Common myeloid progenitor, CD34-positive (primary cell): ENCODE measurements at regions not wholly inside any gene's neighbourhood (a gene's known extent, or its start where the extent isn't known, plus 50 kb on each side); places are given as distances from the start of the nearest gene placed in this dataset.

Source experiments
- CTCF ChIA-PET: fragments of 350-600 bp; sonication (Branson Sonifier 250); formaldehyde crosslinking; loops from one replicate; lab custom pipeline; 2021; ENCODE audit warnings: antibody characterized with exemption; lab: Charles Lee
- POLR2A ChIA-PET: fragments of 350-600 bp; sonication (Branson Sonifier 250); formaldehyde crosslinking; loops from one replicate; lab custom pipeline; 2021; ENCODE audit warnings: antibody characterized with exemption; lab: Charles Lee
- DNase-seq, 3 donors: peaks; one replicate each; pipeline versions ENCODE4 v3.0.0 to v3.0.0-alpha.2; 2013
- H3K27ac ChIP-seq, 2 experiments: 1 replicate in 1 of 2; 2 replicates in 1 of 2; pipeline ENCODE4 v1.7.0; 2013; ENCODE audit warnings: inconsistent platforms in 2 of 2, low read length in 2 of 2, mild to moderate bottlenecking in 2 of 2, low read depth in 1 of 2, moderate library complexity in 1 of 2; ENCODE audit not compliant: severe bottlenecking in 2 of 2, insufficient read depth in 1 of 2, poor library complexity in 1 of 2
- H3K27me3 ChIP-seq, 5 experiments: replicated peaks in 2 of 5; 1 replicate in 3 of 5; 2 replicates in 2 of 5; pipeline versions ENCODE4 v1.6.1 to v1.7.0; 2013; ENCODE audit warnings: low read length in 4 of 5, mild to moderate bottlenecking in 2 of 5, moderate library complexity in 2 of 5, inconsistent platforms in 1 of 5; ENCODE audit not compliant: insufficient read depth in 5 of 5, control insufficient read depth in 4 of 5
- H3K36me3 ChIP-seq, 4 experiments: 1 replicate in 2 of 4; 2 replicates in 2 of 4; pipeline versions ENCODE4 v1.6.1 to v1.7.0; 2013; ENCODE audit warnings: low read length in 3 of 4, control low read depth in 1 of 4, mild to moderate bottlenecking in 1 of 4; ENCODE audit not compliant: control insufficient read depth in 4 of 4, insufficient read depth in 4 of 4
- H3K4me1 ChIP-seq, 4 experiments: 1 replicate in 3 of 4; 2 replicates in 1 of 4; pipeline versions ENCODE4 v1.6.1 to v1.7.1; 2013; ENCODE audit warnings: low read length in 3 of 4, mild to moderate bottlenecking in 3 of 4, control low read depth in 1 of 4, inconsistent platforms in 1 of 4, moderate library complexity in 1 of 4; ENCODE audit not compliant: control insufficient read depth in 4 of 4, insufficient read depth in 4 of 4; ENCODE audit errors: control extremely low read depth in 1 of 4
- H3K4me3 ChIP-seq, 7 experiments: 1 replicate in 4 of 7; 2 replicates in 3 of 7; pipeline versions ENCODE4 v1.5.1 to v1.7.0; 2013; ENCODE audit warnings: mild to moderate bottlenecking in 7 of 7, low read length in 6 of 7, moderate library complexity in 6 of 7, inconsistent platforms in 2 of 7, low read depth in 2 of 7, control low read depth in 1 of 7; ENCODE audit not compliant: insufficient read depth in 4 of 7, control insufficient read depth in 1 of 7; ENCODE audit errors: extremely low read depth in 1 of 7
- H3K9me3 ChIP-seq, 5 experiments: 1 replicate in 4 of 5; 2 replicates in 1 of 5; pipeline versions ENCODE4 v1.6.1 to v1.7.1; 2013; ENCODE audit warnings: low read length in 4 of 5, mild to moderate bottlenecking in 2 of 5, inconsistent platforms in 1 of 5, low read depth in 1 of 5, moderate library complexity in 1 of 5; ENCODE audit not compliant: control insufficient read depth in 4 of 5, insufficient read depth in 2 of 5; ENCODE audit errors: control extremely low read depth in 1 of 5
- WGBS: methylation state at CpG from one replicate; pipeline ENCODE4 v1.1.5; 2013; ENCODE audit not compliant: insufficient coverage; 5-methylcytosine and 5-hydroxymethylcytosine counted together

- ChIA-PET CTCF (interaction anchor here (0.6 to 1.5 kb wide), 7 partner anchors 8 to 121 kb away, joined by 3 to 5 read pairs (median 4); no protein-coding TSS in a partner anchor), POLR2A (no interaction called here)
- 69% methylated on average over 4 of the region's 5 CpGs for WGBS
- no peak for DNase-seq
- no peaks in the 10 kb centered on the region for H3K9me3 ChIP-seq
- no peak overlapping the region for H3K27ac ChIP-seq
- H3K27me3 ChIP-seq, result no peaks in the 10 kb centered on the region
- H3K4me1 ChIP-seq, result peaks cover 0 to 9% (median 5%) of the 10 kb centered on the region in 4 experiments
- H3K36me3 ChIP-seq, result no peaks in the 10 kb centered on the region
- H3K4me3 ChIP-seq, result no peak overlapping the region
Observed at GRCh38 chr22:27679176-27679575, 122.4 kb downstream of the MN1 start.

- Histone ChIP-seq H3K4me3 (no peak overlapping the region), H3K27ac (no peak overlapping the region), H3K27me3 (no peaks in the 10 kb centered on the region), H3K36me3 (no peaks in the 10 kb centered on the region), H3K4me1 (peaks cover 0 to 3% (median 1%) of the 10 kb centered on the region in 4 experiments), H3K9me3 (no peaks in the 10 kb centered on the region)
- ChIA-PET CTCF (interaction anchor here (0.6 to 1.5 kb wide), 6 partner anchors 8 to 121 kb away, joined by 3 to 5 read pairs (median 4); no protein-coding TSS in a partner anchor), POLR2A (interaction anchor here (1.3 kb wide), 1 partner anchor 9 kb away, joined by 3 read pairs; no protein-coding TSS in a partner anchor)
- 96% methylated on average over 5 of the region's 6 CpGs for WGBS
- no peak for DNase-seq
Observed at GRCh38 chr22:27679693-27680488, 121.7 kb downstream of the MN1 start.

- Histone ChIP-seq H3K36me3 (no peaks in the 10 kb centered on the region), H3K27me3 (no peaks in the 10 kb centered on the region), H3K4me3 (no peak overlapping the region), H3K9me3 (no peaks in the 10 kb centered on the region), H3K4me1 (peaks cover 0 to 3% (median 1%) of the 10 kb centered on the region in 4 experiments), H3K27ac (no peak overlapping the region)
- ChIA-PET CTCF (interaction anchor here (0.9 to 1.7 kb wide), 3 partner anchors 9 to 120 kb away, joined by 4 read pairs; no protein-coding TSS in a partner anchor), POLR2A (interaction anchor here (1.3 kb wide), 1 partner anchor 10 kb away, joined by 3 read pairs; no protein-coding TSS in a partner anchor)
- DNase-seq, result no peak
- 98% methylated on average over 6 of the region's 7 CpGs for WGBS
Observed at GRCh38 chr22:27680636-27681035, 120.9 kb downstream of the MN1 start.

GRCh38 chr22:27681037-27681436, 120.5 kb downstream of the MN1 start:
- no peaks in the 10 kb centered on the region for H3K9me3 ChIP-seq

GRCh38 chr22:27682437-27682836, 119.1 kb downstream of the MN1 start:
- no peak for DNase-seq
- peaks cover 0 to 3% (median 1%) of the 10 kb centered on the region in 4 experiments for H3K4me1 ChIP-seq

More at GRCh38 chr22:27681037-27681436, 120.5 kb downstream of the MN1 start:
- Histone ChIP-seq H3K27me3 (no peaks in the 10 kb centered on the region), H3K27ac (no peak overlapping the region), H3K4me3 (no peak overlapping the region), H3K4me1 (peaks cover 0 to 3% (median 1%) of the 10 kb centered on the region in 4 experiments), H3K36me3 (no peaks in the 10 kb centered on the region)
- ChIA-PET POLR2A (interaction anchor here (1.3 kb wide), 1 partner anchor 10 kb away, joined by 3 read pairs; no protein-coding TSS in a partner anchor), CTCF (interaction anchor here (0.9 to 1.7 kb wide), 2 partner anchors 10 to 11 kb away, joined by 4 read pairs; no protein-coding TSS in a partner anchor)
- 88% methylated on average over 2 of the region's 3 CpGs for WGBS
- no peak for DNase-seq

GRCh38 chr22:27684901-27685300, 116.7 kb downstream of the MN1 start:
- WGBS, result 98% methylated on average over 6 of the region's 9 CpGs
- POLR2A ChIA-PET, result no interaction called here
- H3K36me3 ChIP-seq, result no peaks in the 10 kb centered on the region
- no peak overlapping the region for H3K27ac ChIP-seq
- no peaks in the 10 kb centered on the region for H3K27me3 ChIP-seq
- CTCF ChIA-PET, result no interaction called here
- H3K9me3 ChIP-seq, result peaks cover 0 to 3% (median 0%) of the 10 kb centered on the region in 5 experiments
- H3K4me3 ChIP-seq, result no peak overlapping the region
- DNase-seq, result no peak
- H3K4me1 ChIP-seq, result no peaks in the 10 kb centered on the region

More at GRCh38 chr22:27682437-27682836, 119.1 kb downstream of the MN1 start:
- no peaks in the 10 kb centered on the region for H3K9me3 ChIP-seq
- no peak overlapping the region for H3K27ac ChIP-seq
- H3K36me3 ChIP-seq, result no peaks in the 10 kb centered on the region
- no peaks in the 10 kb centered on the region for H3K27me3 ChIP-seq
- ChIA-PET POLR2A (interaction anchor here (0.6 kb wide), 1 partner anchor 79 kb away, joined by 3 read pairs; no protein-coding TSS in a partner anchor), CTCF (interaction anchor here (1.3 to 1.7 kb wide), 2 partner anchors 11 to 71 kb away, joined by 3 to 4 read pairs; no protein-coding TSS in a partner anchor)
- no peak overlapping the region for H3K4me3 ChIP-seq
- WGBS, result 89% methylated on average over 8 of the region's 9 CpGs
